ENCODE measurements at regions not wholly inside any gene's neighbourhood (a gene's known extent, or its start where the extent isn't known, plus 50 kb on each side); places are given as distances from the start of the nearest gene placed in this dataset.

- no peak overlapping the region for H2BK5ac ChIP-seq (ENCODE audit: low read depth, low read length)
- no peak overlapping the region for H2BK120ac ChIP-seq (replicated peaks; ENCODE audit: low read depth, low read length)
- no peak for FAIRE-seq
- H3K23me2 ChIP-seq (ENCODE audit: low read depth, low read length) = no peaks in the 10 kb centered on the region
- no peak overlapping the region for H3K27ac ChIP-seq (ENCODE audit: low read depth, low read length)
- H2AFZ ChIP-seq (ENCODE audit: low read length) = no peak overlapping the region
- 68% methylated on average over 3 of the region's 3 CpGs; no CpG with 5 or more reads in 1 of the 2 experiments for WGBS, 2 experiments (ENCODE audit: extremely low coverage in 1 of 2, insufficient coverage in 1 of 2, insufficient read length in 1 of 2, insufficient replicate concordance in 2 of 2, low coverage in 1 of 2, low lambda C conversion rate in 2 of 2, missing lambda C conversion rate in 1 of 2)
- no peak overlapping the region for H4K8ac ChIP-seq (ENCODE audit: extremely low read depth, insufficient read depth, low read length)
- no peak overlapping the region for H4K91ac ChIP-seq (replicated peaks; ENCODE audit: insufficient read length, low read length)
- no peaks in the 10 kb centered on the region for H3K36me3 ChIP-seq (ENCODE audit: control insufficient read depth in 2 of 4, insufficient read depth in 4 of 4, low read length in 3 of 4)
- H3K4ac ChIP-seq (replicated peaks; ENCODE audit: insufficient read length, low read depth, low read length) = no peak overlapping the region
- H3K4me2 ChIP-seq (ENCODE audit: insufficient read depth in 1 of 2, low read depth in 2 of 2, low read length in 2 of 2) = no peak overlapping the region
- H3K9me3 ChIP-seq (ENCODE audit: insufficient read depth in 2 of 2, low read depth in 1 of 2, low read length in 1 of 2) = no peaks in the 10 kb centered on the region
- no peak overlapping the region for H2BK12ac ChIP-seq (ENCODE audit: low read depth, low read length)
- no peaks in the 10 kb centered on the region for H4K20me1 ChIP-seq (replicated peaks in 1 of 2; ENCODE audit: control insufficient read depth in 1 of 2, insufficient read depth in 2 of 2, low read length in 2 of 2)
- no peak overlapping the region for H2AK5ac ChIP-seq (ENCODE audit: low read depth, low read length)
- ChIA-PET CTCF (ENCODE audit: partially characterized antibody) (interaction anchor here (1.0 kb wide), 1 partner anchor 38 kb away, joined by 3 read pairs; no protein-coding TSS in a partner anchor), POLR2A (ENCODE audit: partially characterized antibody) (no interaction called here)
- no peaks in the 10 kb centered on the region for H3K79me1 ChIP-seq (ENCODE audit: low read depth, low read length)
- no peak overlapping the region for H2BK20ac ChIP-seq (ENCODE audit: low read length)
- H3K18ac ChIP-seq (ENCODE audit: extremely low read depth, low read length) = no peak overlapping the region
- no peak overlapping the region for H3K14ac ChIP-seq (ENCODE audit: insufficient read length)
- no peak overlapping the region for H3K23ac ChIP-seq (ENCODE audit: insufficient read length)
- H4K5ac ChIP-seq (ENCODE audit: insufficient read length, low read depth, low read length) = no peak overlapping the region
- peaks cover 0 to 2% (median 0%) of the 10 kb centered on the region in 4 experiments; a peak in 1 of 7 replicates for H3K4me1 ChIP-seq (replicated peaks in 1 of 4; ENCODE audit: control insufficient read depth in 3 of 4, insufficient read depth in 4 of 4, low read length in 3 of 4)
- no peaks in the 10 kb centered on the region for H3K79me2 ChIP-seq (ENCODE audit: control insufficient read depth in 1 of 2, insufficient read depth in 2 of 2, low read length in 2 of 2)
- H3K27me3 ChIP-seq (replicated peaks in 1 of 4; ENCODE audit: control insufficient read depth in 3 of 4, extremely low read depth in 1 of 4, insufficient read depth in 3 of 4, low read length in 3 of 4) = peaks cover 0 to 1% (median 0%) of the 10 kb centered on the region in 4 experiments; a peak in 1 of 7 replicates
- H3K4me3 ChIP-seq (ENCODE audit: extremely low read depth in 1 of 4, insufficient read depth in 2 of 4, low read depth in 3 of 4, low read length in 4 of 4) = no peak overlapping the region
- DNase-seq (ENCODE audit: low read depth in 1 of 2, low spot score in 2 of 2) = no peak
- H3K56ac ChIP-seq (replicated peaks; ENCODE audit: insufficient read length, low read depth, low read length) = no peak overlapping the region
- no peak overlapping the region for H2BK15ac ChIP-seq (ENCODE audit: low read length)
- no peak overlapping the region for H3K9ac ChIP-seq (replicated peaks in 1 of 4; ENCODE audit: extremely low read depth in 1 of 4, low read depth in 3 of 4, low read length in 3 of 4)
- TF ChIP-seq ASH2L (IDR thresholded peaks at IDR 0.05; ENCODE audit: low read length) (no peak), SIX5 (IDR thresholded peaks at IDR 0.05; ENCODE audit: low read depth, low read length) (no peak), HDAC2 (IDR thresholded peaks at IDR 0.05; ENCODE audit: borderline replicate concordance in 1 of 2, low read depth in 2 of 2, low read length in 2 of 2) (no peak), EZH2 (IDR thresholded peaks at IDR 0.05; ENCODE audit: low read depth, low read length, severe bottlenecking) (no peak), EP300 (IDR thresholded peaks at IDR 0.05; ENCODE audit: borderline replicate concordance in 1 of 2, low read depth in 2 of 2, low read length in 2 of 2) (no peak), FOSL1 (IDR thresholded peaks at IDR 0.05; ENCODE audit: insufficient read depth, low read depth, low read length) (no peak), KDM1A (IDR thresholded peaks at IDR 0.05; ENCODE audit: borderline replicate concordance, low read length) (no peak), SP4 (IDR thresholded peaks at IDR 0.05; ENCODE audit: low read length) (no peak), CTBP2 (IDR thresholded peaks at IDR 0.05; ENCODE audit: borderline replicate concordance, insufficient read depth, insufficient read length, low read length) (no peak), RAD21 (IDR thresholded peaks at IDR 0.05 in 1 of 2, conservative IDR thresholded peaks at IDR 0.05 in 1 of 2; ENCODE audit: low read depth in 2 of 2, low read length in 2 of 2) (no peak), GTF2F1 (IDR thresholded peaks at IDR 0.05; ENCODE audit: borderline replicate concordance, low read depth, low read length) (no peak), RBBP5 (IDR thresholded peaks at IDR 0.05; ENCODE audit: borderline replicate concordance, low read depth, low read length) (no peak)
- TF ChIP-seq, protein P1, sequence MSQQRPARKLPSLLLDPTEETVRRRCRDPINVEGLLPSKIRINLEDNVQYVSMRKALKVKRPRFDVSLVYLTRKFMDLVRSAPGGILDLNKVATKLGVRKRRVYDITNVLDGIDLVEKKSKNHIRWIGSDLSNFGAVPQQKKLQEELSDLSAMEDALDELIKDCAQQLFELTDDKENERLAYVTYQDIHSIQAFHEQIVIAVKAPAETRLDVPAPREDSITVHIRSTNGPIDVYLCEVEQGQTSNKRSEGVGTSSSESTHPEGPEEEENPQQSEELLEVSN (IDR thresholded peaks at IDR 0.05) = no peak
Measured at GRCh38 chr1:214898718-214899117, 183.8 kb upstream of the KCNK2 start.
